Anterior cingulate cortex (tissue), 58 donors: ENCODE measurements at regions not wholly inside any gene's neighbourhood (a gene's known extent, or its start where the extent isn't known, plus 50 kb on each side); places are given as distances from the start of the nearest gene placed in this dataset.

Source experiments
- DNase-seq, 58 donors: peaks; one replicate each; lab custom pipeline; 2025; lab: John Stamatoyannopoulos, UW

DNA sequence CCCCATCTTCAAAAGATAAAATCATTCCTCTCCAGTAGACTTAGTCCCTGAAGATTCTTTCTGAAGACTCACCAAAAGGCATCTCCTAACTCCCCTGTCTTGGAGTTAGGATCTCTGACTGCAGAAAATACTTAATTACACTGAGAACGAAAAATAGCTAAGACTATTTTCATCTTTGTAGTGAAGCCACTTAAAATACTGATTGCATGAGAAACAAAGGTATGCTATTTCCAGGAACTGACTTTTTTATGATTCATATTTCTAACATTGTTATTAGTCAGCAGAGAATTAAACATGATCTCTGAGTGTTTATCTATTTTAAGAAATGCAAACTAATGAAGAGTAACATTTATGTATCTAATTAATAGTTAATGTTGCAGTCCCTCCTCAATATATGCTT, 71.8 kb upstream of the NR3C2 start:
- DNase-seq: no peak

DNA sequence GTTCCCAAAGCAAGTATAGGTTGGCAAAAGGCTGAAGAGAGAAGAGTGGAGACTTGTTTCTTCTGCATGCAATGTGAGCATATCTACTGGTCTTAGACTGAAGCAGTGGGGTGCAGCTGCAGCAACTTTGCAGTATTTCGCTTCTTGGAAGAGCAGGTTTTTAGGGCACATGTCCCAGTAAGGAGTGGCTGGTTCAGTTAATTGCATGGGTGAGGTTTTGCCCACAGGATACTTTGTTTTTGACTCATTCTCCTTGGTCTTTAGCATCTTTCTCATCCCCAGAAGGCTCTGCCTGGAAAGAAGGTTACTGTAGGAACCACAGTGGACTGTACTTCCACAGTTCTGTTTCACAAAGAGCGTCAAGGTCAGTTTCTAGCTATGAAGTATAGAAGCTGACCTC, 68.0 kb upstream of the NR3C2 start:
- no peak for DNase-seq

DNA sequence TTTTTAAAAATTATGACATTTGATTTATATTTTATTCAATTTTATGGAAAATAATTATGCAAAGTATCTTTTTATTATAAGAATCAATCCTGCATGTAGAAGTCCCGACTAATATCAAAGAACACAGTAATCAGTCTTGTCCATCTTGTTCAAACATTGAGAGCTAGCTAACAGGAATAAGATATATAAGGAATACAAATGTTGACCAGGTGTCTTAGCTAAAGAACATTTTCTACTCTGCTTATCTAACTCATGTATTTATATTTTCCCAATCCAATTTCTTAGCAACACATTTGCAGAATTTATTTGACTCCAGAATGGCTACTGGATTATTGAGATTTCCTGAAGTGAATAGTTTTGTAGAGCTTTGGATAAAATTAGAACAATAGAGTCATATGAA, 61.5 kb upstream of the NR3C2 start:
- DNase-seq: no peak

DNA sequence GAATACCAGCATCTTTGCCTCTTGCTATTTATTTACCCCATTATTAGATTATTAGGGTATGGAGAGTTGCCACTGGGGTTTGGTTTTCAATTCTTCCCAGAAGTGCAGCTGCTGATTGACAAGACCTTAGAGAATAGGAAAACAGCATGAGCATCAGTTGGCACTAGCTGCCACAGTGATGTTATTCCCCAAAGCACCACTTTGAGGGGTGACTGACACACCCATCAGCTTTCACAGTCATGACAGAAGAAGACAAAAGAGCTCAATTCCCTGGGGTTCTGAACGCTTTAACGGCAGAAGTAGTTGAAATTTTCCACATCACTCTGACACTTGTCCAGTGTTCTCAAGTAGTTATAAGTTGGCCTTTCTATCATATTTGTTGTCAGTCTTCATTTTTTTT, 55.0 kb upstream of the NR3C2 start:
- no peak for DNase-seq

DNA sequence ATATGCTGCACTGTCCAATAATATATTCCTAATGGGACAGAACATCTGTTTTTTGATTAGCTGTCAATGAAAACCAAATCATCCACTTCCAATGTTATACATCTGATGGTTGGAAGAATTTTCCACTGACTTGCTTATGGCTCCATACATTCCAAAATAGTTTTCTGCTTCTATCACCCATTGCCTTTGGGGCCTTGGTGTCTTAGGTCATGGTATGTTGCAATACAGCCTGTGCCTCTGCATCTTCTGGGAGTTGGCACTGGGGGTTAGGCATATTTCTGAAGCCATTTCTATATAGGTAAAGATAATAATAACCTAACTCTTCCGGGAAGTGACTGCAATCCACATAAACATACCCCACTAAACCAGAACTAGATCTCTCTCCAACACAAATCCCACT, 53.2 kb upstream of the NR3C2 start:
- DNase-seq: no peak
